OCI-LY3 (cell line): ENCODE measurements at regions not wholly inside any gene's neighbourhood (a gene's known extent, or its start where the extent isn't known, plus 50 kb on each side); places are given as distances from the start of the nearest gene placed in this dataset.

Experiments used
- H2AFZ ChIP-seq: fragments of 200-600, 300-600 bp; shearing (Covaris generic); 2 replicates; pipeline ENCODE4 v1.6.0; 2014; ENCODE audit warnings: antibody characterized with exemption, low read depth, low read length
- H3K27ac ChIP-seq: fragments of 200-600, 300-600 bp; sonication (generic); 2 replicates; pipeline ENCODE4 v1.5.1; 2014; ENCODE audit warnings: mild to moderate bottlenecking, low read length, moderate library complexity, mixed read lengths
- H3K27me3 ChIP-seq: fragments of 200-600, 300-600 bp; sonication (generic); 2 replicates; pipeline ENCODE4 v1.6.1; 2014; ENCODE audit warnings: low read depth, low read length, mixed read lengths
- H3K36me3 ChIP-seq: fragments of 200-600, 300-600 bp; sonication (generic); replicated peaks from 2 replicates; pipeline ENCODE3; 2014; ENCODE audit warnings: low read depth, low read length, mixed read lengths
- H3K4me1 ChIP-seq: fragments of 300-600, 200-600 bp; sonication (generic); 2 replicates; pipeline ENCODE4 v1.6.1; 2014; ENCODE audit warnings: low read length, mixed read lengths
- H3K4me2 ChIP-seq: fragments of 200-600, 300-600 bp; sonication (generic); 2 replicates; pipeline ENCODE4 v1.6.1; 2014; ENCODE audit warnings: low read length, mixed read lengths
- H3K4me3 ChIP-seq: fragments of 300-600, 200-600 bp; sonication (generic); 2 replicates; pipeline ENCODE4 v1.5.1; 2014; ENCODE audit warnings: antibody characterized with exemption, mild to moderate bottlenecking, low read length, moderate library complexity
- H3K79me2 ChIP-seq: fragments of 300-600, 200-600 bp; shearing (Covaris generic); 2 replicates; pipeline ENCODE4 v1.6.1; 2014; ENCODE audit warnings: mild to moderate bottlenecking, low read length, mixed read lengths
- H3K9ac ChIP-seq: fragments of 300-600, 200-600 bp; shearing (Covaris generic); 2 replicates; pipeline ENCODE4 v1.6.0; 2014; ENCODE audit warnings: mild to moderate bottlenecking, low read length, moderate library complexity
- H3K9me3 ChIP-seq: fragments of 200-600, 300-600 bp; shearing (Covaris generic); 2 replicates; pipeline ENCODE4 v1.6.1; 2014; ENCODE audit warnings: low read length, mixed read lengths; ENCODE audit not compliant: insufficient read depth
- H4K20me1 ChIP-seq: fragments of 200-600, 300-600 bp; sonication (generic); 2 replicates; pipeline ENCODE4 v1.6.1; 2016; ENCODE audit warnings: low read length, mixed read lengths; ENCODE audit not compliant: insufficient read depth
- EZH2phosphoT487 ChIP-seq: fragments of 200-600 bp; shearing (Covaris generic); IDR thresholded peaks from 2 replicates; pipeline ENCODE4 v1.6.1; 2018; ENCODE audit warnings: antibody characterized with exemption, mixed run types, low read depth
- TF ChIP-seq, protein P1 (sequence below): fragments of 200-600, 300-600 bp; sonication (generic); IDR thresholded peaks from 2 replicates; pipeline ENCODE4 v1.5.1; 2014; ENCODE audit warnings: antibody characterized with exemption, low read length, low read depth

DNA sequence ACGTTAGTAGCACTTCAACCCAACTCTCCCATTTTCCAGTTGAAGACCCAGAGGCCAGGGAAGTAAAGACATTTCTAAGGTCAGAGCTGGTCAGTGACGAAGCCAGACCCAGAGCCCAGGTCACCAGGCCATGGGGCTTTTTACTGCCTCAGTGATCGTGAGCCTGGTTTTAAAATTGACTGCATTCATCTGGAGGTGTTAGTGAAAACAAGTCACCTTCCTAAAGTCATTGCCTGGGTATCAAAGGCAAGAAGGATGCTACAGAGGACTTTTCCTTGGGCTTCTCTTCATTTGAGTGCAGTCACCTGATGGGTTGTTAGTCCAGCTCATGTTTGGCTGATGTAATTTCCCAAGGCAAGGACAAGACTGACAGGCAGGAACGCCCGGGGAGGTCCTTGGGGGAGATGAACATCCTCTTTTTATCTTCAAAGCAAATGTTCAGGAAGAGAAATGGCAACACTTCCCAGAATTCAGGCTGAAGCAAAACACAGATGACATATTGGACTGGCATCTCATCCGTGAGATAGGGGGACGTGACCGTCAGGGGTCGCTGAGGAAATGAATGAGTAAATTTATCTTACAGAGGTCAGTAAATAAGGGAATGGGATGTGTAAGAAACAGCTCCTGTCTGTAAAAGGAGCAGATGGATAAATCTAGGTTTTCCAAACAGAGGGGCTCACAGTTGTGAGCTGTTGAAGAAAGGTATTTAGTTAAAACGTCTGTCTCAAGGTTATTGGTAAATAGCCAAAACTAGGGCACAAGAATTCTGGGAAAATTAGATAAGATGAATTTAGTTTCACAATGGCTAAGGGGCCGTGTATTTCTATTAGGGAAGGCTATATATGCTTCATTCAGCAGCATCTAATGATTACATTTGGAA lies 201.2 kb downstream of the OPA1 start:
- no peak overlapping the region for H3K27ac ChIP-seq
- no peaks in the 10 kb centered on the region for H3K79me2 ChIP-seq
- no peaks in the 10 kb centered on the region for H3K4me1 ChIP-seq
- H2AFZ ChIP-seq = no peak overlapping the region
- H4K20me1 ChIP-seq = no peaks in the 10 kb centered on the region
- H3K9me3 ChIP-seq = no peaks in the 10 kb centered on the region
- H3K4me2 ChIP-seq = no peak overlapping the region
- peaks cover 49% of the 10 kb centered on the region for H3K27me3 ChIP-seq
- H3K4me3 ChIP-seq = no peak overlapping the region
- H3K9ac ChIP-seq = no peak overlapping the region
- H3K36me3 ChIP-seq = no peaks in the 10 kb centered on the region
- TF ChIP-seq, protein P1, sequence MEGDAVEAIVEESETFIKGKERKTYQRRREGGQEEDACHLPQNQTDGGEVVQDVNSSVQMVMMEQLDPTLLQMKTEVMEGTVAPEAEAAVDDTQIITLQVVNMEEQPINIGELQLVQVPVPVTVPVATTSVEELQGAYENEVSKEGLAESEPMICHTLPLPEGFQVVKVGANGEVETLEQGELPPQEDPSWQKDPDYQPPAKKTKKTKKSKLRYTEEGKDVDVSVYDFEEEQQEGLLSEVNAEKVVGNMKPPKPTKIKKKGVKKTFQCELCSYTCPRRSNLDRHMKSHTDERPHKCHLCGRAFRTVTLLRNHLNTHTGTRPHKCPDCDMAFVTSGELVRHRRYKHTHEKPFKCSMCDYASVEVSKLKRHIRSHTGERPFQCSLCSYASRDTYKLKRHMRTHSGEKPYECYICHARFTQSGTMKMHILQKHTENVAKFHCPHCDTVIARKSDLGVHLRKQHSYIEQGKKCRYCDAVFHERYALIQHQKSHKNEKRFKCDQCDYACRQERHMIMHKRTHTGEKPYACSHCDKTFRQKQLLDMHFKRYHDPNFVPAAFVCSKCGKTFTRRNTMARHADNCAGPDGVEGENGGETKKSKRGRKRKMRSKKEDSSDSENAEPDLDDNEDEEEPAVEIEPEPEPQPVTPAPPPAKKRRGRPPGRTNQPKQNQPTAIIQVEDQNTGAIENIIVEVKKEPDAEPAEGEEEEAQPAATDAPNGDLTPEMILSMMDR = no peak
- no peak for TF ChIP-seq EZH2phosphoT487

DNA sequence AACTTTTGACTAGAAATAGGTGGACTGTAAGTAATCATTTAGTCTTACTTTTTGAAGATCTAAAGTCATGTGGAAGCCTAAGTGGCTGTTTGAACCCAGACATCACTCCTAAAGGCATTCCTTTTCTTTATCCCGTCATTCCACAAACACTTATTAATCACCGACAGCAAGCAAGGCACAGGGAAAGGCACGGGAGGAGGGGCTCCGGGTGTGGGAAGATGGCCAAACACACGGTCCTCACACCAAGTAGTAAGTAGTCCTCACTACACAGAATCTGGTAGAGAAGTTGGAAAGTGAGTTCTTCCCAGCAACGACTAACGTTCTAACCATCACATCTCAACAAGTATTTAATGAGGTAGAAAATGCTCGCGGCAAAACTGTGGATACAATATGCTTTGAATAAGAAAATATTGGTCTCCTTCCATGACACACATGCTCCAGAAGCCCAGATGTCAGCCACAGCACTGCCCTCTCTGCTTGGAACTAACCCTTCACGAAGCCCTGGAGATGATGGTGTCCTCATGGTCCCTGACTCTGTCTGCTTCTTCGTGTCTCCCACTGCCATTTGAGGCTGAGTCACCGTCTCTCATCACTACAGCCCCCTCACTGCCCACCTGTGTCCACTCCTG lies 202.2 kb downstream of the OPA1 start:
- no peak overlapping the region for H3K27ac ChIP-seq
- H3K9me3 ChIP-seq = no peaks in the 10 kb centered on the region
- no peaks in the 10 kb centered on the region for H3K36me3 ChIP-seq
- peaks cover 42% of the 10 kb centered on the region for H3K27me3 ChIP-seq
- no peak overlapping the region for H3K4me3 ChIP-seq
- H3K4me2 ChIP-seq = no peak overlapping the region
- no peaks in the 10 kb centered on the region for H3K4me1 ChIP-seq
- no peaks in the 10 kb centered on the region for H4K20me1 ChIP-seq
- no peak overlapping the region for H3K9ac ChIP-seq
- H2AFZ ChIP-seq = no peak overlapping the region
- TF ChIP-seq EZH2phosphoT487 = no peak
- TF ChIP-seq, protein P1 = no peak
- H3K79me2 ChIP-seq = no peaks in the 10 kb centered on the region

DNA sequence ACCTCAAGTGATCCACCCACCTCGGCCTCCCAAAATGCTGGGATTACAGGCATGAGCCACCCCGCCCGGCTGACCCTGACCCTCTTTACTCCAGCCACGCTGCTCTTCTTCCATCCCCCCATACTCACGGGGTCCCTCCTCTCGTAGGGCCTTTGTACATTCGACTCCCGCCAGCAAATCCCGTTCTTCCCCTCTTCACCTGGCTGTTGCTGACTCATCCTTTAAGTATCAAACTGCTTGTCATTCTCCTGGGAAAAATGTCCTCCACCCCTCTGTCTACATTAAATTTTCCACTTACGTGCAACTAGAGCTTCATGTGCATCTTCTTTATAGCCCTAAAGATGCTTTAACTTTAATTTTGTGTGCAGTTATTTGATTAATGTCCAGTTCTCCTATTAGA lies 203.1 kb downstream of the OPA1 start:
- Histone ChIP-seq H3K79me2 (no peaks in the 10 kb centered on the region), H4K20me1 (no peaks in the 10 kb centered on the region)
- TF ChIP-seq EZH2phosphoT487 = no peak
- TF ChIP-seq, protein P1 = no peak

DNA sequence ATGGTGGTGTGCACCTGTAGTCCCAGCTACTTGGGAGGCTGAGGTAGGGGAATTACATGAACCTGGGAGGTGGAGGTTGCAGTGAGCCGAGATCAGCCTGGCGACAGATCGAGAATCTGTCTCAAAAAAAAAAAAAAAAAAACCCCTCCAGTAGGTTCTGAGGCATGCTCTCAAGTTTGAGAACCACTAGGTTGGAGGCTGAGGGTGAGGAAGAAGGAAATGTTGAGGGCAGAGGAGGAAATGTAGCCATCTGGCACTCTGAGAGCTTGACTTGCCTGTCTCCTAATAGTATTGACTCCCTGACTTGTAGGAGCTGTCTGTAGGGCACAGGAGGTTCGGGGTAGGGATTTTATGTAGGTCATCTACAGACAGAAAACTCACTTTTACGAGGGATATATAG lies 204.6 kb downstream of the OPA1 start:
- Histone ChIP-seq H3K4me1 (peaks cover 8% of the 10 kb centered on the region), H3K4me2 (no peak overlapping the region)

More for the DNA sequence above, 203.1 kb downstream of the OPA1 start:
- H3K27ac ChIP-seq = no peak overlapping the region
- H3K4me1 ChIP-seq = peaks cover 4% of the 10 kb centered on the region; the same call in 1 of the 2 replicates
- H3K27me3 ChIP-seq = peaks cover 33% of the 10 kb centered on the region
- H3K9me3 ChIP-seq = no peaks in the 10 kb centered on the region
- H3K4me2 ChIP-seq = no peak overlapping the region
- H3K36me3 ChIP-seq = no peaks in the 10 kb centered on the region
- no peak overlapping the region for H2AFZ ChIP-seq
- H3K4me3 ChIP-seq = no peak overlapping the region
- H3K9ac ChIP-seq = no peak overlapping the region

More for the DNA sequence above, 204.6 kb downstream of the OPA1 start:
- H3K9ac ChIP-seq = no peak overlapping the region
- no peak overlapping the region for H3K27ac ChIP-seq
- no peak overlapping the region for H2AFZ ChIP-seq
- H4K20me1 ChIP-seq = no peaks in the 10 kb centered on the region
- no peak for TF ChIP-seq EZH2phosphoT487
- TF ChIP-seq, protein P1 = no peak
- H3K27me3 ChIP-seq = peaks cover 31% of the 10 kb centered on the region
- H3K9me3 ChIP-seq = no peaks in the 10 kb centered on the region
- no peak overlapping the region for H3K4me3 ChIP-seq
- no peaks in the 10 kb centered on the region for H3K36me3 ChIP-seq
- H3K79me2 ChIP-seq = no peaks in the 10 kb centered on the region
